GM23338 (cell line): ENCODE measurements at regions not wholly inside any gene's neighbourhood (a gene's known extent, or its start where the extent isn't known, plus 50 kb on each side); places are given as distances from the start of the nearest gene placed in this dataset.

Source experiments
- ATAC-seq: fragments of 200-7000 bp; cut with Tn5 transposase; 3 replicates; pipeline ENCODE4 v1.9.1; 2020
- DNase-seq: peaks from one replicate; pipeline ENCODE4 v3.0.0-alpha.2; 2015; ENCODE audit warnings: low spot score
- H2AFZ ChIP-seq: fragments of 200-600 bp; sonication (generic); 2 replicates; pipeline ENCODE4 v1.8.0; 2016; ENCODE audit warnings: antibody characterized with exemption, mild to moderate bottlenecking, moderate library complexity
- H3F3A ChIP-seq: fragments of 200-600 bp; sonication (generic); replicated peaks from 2 replicates; pipeline ENCODE4 v1.8.0; 2017; ENCODE audit warnings: antibody characterized with exemption, mixed run types, low read depth
- H3K27ac ChIP-seq: fragments of 200-600 bp; sonication (generic); 2 replicates; pipeline ENCODE4 v1.6.1; 2016; ENCODE audit warnings: low read depth
- H3K27me3 ChIP-seq: fragments of 200-600 bp; sonication (generic); 2 replicates; pipeline ENCODE4 v1.8.0; 2016; ENCODE audit warnings: mild to moderate bottlenecking, mixed run types, moderate library complexity; ENCODE audit not compliant: insufficient read depth
- H3K36me3 ChIP-seq: fragments of 200-600 bp; sonication (generic); 2 replicates; pipeline ENCODE4 v1.8.0; 2016; ENCODE audit warnings: mild to moderate bottlenecking; ENCODE audit not compliant: insufficient read depth
- H3K4me1 ChIP-seq: fragments of 200-600 bp; sonication (generic); 2 replicates; pipeline ENCODE4 v1.8.0; 2016; ENCODE audit warnings: mild to moderate bottlenecking, moderate library complexity; ENCODE audit not compliant: insufficient read depth
- H3K4me2 ChIP-seq: fragments of 200-600 bp; sonication (generic); 2 replicates; pipeline ENCODE4 v1.7.1; 2017; ENCODE audit warnings: mixed run types
- H3K4me3 ChIP-seq: fragments of 200-600 bp; sonication (generic); 2 replicates; pipeline ENCODE4 v1.6.1; 2016; ENCODE audit warnings: mixed run types
- H3K79me2 ChIP-seq: fragments of 200-600 bp; sonication (generic); replicated peaks from 2 replicates; pipeline ENCODE4 v1.8.0; 2017; ENCODE audit warnings: mild to moderate bottlenecking; ENCODE audit not compliant: insufficient read depth
- H3K9me2 ChIP-seq: fragments of 200-600 bp; sonication (generic); 2 replicates; pipeline ENCODE4 v1.8.0; 2017; ENCODE audit not compliant: insufficient read depth
- H4K20me1 ChIP-seq: fragments of 200-600 bp; sonication (generic); replicated peaks from 2 replicates; pipeline ENCODE4 v1.8.0; 2017; ENCODE audit warnings: mild to moderate bottlenecking; ENCODE audit not compliant: insufficient read depth
- H3K27ac Mint-ChIP-seq: 2 replicates; pipeline ENCODE4 v1.8.0; 2020; ENCODE audit warnings: inconsistent platforms, mild to moderate bottlenecking, moderate library complexity, mixed read lengths
- H3K27me3 Mint-ChIP-seq: 3 replicates; pipeline ENCODE4 v1.8.0; 2022; ENCODE audit warnings: low read depth, mild to moderate bottlenecking, moderate library complexity, mixed read lengths, inconsistent platforms; ENCODE audit not compliant: insufficient read depth, poor library complexity
- H3K36me3 Mint-ChIP-seq: 3 replicates; pipeline ENCODE4 v1.8.0; 2021; ENCODE audit warnings: low read depth, mild to moderate bottlenecking, inconsistent platforms, moderate library complexity, mixed read lengths
- H3K4me1 Mint-ChIP-seq: 3 replicates; pipeline ENCODE4 v1.8.0; 2020; ENCODE audit warnings: mild to moderate bottlenecking, inconsistent platforms, mixed read lengths
- H3K4me3 Mint-ChIP-seq: 3 replicates; pipeline ENCODE4 v1.8.0; 2021; ENCODE audit warnings: moderate library complexity, mild to moderate bottlenecking, inconsistent platforms, mixed read lengths
- H3K9me3 Mint-ChIP-seq: 3 replicates; pipeline ENCODE4 v1.8.0; 2020; ENCODE audit warnings: moderate library complexity, mild to moderate bottlenecking, inconsistent platforms, mixed read lengths
- CREB1 ChIP-seq: fragments of 250-450 bp; sonication (Bioruptor Pico); IDR thresholded peaks from 2 replicates; pipeline ENCODE4 v1.5.0; 2020; ENCODE audit warnings: low read depth, mild to moderate bottlenecking, moderate library complexity
- JUNB ChIP-seq: IDR thresholded peaks from one replicate; pipeline ENCODE4 v1.6.1; 2016; ENCODE audit warnings: antibody characterized with exemption; ENCODE audit not compliant: unreplicated experiment
- POLR2AphosphoS5 ChIP-seq: IDR thresholded peaks from 2 replicates; pipeline ENCODE4 v1.6.1; 2016; ENCODE audit warnings: antibody characterized with exemption, low read depth
- ZNF331 ChIP-seq: fragments of 250-450 bp; sonication (Bioruptor Pico); IDR thresholded peaks from 2 replicates; pipeline ENCODE4 v1.5.0; 2020; ENCODE audit warnings: low read depth, mild to moderate bottlenecking, moderate library complexity
- ZNF462 ChIP-seq: fragments of 250-450 bp; sonication (Bioruptor Pico); IDR thresholded peaks from 2 replicates; pipeline ENCODE4 v1.5.0; 2020; ENCODE audit warnings: mild to moderate bottlenecking, moderate library complexity
- TF ChIP-seq, protein P1 (sequence below): IDR thresholded peaks from 2 replicates; pipeline ENCODE4 v1.6.1; 2016; ENCODE audit warnings: antibody characterized with exemption
- TF ChIP-seq, protein P2 (sequence below): IDR thresholded peaks from one replicate; pipeline ENCODE4 v1.6.1; 2018; ENCODE audit warnings: antibody characterized with exemption; ENCODE audit not compliant: unreplicated experiment

GRCh38 chr11:79940974-79941735, 500.3 kb upstream of the TENM4 start:
- H3K4me1 Mint-ChIP-seq: peaks cover 20% of the 10 kb centered on the region
- H3K27me3 ChIP-seq: no peaks in the 10 kb centered on the region
- no peak overlapping the region for H2AFZ ChIP-seq
- no peaks in the 10 kb centered on the region for H3K9me2 ChIP-seq
- no peak for TF ChIP-seq ZNF462
- TF ChIP-seq, protein P1, sequence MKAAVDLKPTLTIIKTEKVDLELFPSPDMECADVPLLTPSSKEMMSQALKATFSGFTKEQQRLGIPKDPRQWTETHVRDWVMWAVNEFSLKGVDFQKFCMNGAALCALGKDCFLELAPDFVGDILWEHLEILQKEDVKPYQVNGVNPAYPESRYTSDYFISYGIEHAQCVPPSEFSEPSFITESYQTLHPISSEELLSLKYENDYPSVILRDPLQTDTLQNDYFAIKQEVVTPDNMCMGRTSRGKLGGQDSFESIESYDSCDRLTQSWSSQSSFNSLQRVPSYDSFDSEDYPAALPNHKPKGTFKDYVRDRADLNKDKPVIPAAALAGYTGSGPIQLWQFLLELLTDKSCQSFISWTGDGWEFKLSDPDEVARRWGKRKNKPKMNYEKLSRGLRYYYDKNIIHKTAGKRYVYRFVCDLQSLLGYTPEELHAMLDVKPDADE: no peak
- TF ChIP-seq ZNF331 (CRISPR knock-in tag): no peak
- no peak for TF ChIP-seq CREB1 (CRISPR knock-in tag)
- TF ChIP-seq, protein P2, sequence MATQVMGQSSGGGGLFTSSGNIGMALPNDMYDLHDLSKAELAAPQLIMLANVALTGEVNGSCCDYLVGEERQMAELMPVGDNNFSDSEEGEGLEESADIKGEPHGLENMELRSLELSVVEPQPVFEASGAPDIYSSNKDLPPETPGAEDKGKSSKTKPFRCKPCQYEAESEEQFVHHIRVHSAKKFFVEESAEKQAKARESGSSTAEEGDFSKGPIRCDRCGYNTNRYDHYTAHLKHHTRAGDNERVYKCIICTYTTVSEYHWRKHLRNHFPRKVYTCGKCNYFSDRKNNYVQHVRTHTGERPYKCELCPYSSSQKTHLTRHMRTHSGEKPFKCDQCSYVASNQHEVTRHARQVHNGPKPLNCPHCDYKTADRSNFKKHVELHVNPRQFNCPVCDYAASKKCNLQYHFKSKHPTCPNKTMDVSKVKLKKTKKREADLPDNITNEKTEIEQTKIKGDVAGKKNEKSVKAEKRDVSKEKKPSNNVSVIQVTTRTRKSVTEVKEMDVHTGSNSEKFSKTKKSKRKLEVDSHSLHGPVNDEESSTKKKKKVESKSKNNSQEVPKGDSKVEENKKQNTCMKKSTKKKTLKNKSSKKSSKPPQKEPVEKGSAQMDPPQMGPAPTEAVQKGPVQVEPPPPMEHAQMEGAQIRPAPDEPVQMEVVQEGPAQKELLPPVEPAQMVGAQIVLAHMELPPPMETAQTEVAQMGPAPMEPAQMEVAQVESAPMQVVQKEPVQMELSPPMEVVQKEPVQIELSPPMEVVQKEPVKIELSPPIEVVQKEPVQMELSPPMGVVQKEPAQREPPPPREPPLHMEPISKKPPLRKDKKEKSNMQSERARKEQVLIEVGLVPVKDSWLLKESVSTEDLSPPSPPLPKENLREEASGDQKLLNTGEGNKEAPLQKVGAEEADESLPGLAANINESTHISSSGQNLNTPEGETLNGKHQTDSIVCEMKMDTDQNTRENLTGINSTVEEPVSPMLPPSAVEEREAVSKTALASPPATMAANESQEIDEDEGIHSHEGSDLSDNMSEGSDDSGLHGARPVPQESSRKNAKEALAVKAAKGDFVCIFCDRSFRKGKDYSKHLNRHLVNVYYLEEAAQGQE: no peak
- TF ChIP-seq POLR2AphosphoS5: no peak
- no peak for TF ChIP-seq JUNB
- H3K4me3 ChIP-seq: no peak overlapping the region
- H3K79me2 ChIP-seq: no peaks in the 10 kb centered on the region
- no peak overlapping the region for H3K4me2 ChIP-seq
- H3K27ac Mint-ChIP-seq: no peak overlapping the region
- no peak for DNase-seq
- H3K27ac ChIP-seq: no peak overlapping the region
- H3F3A ChIP-seq: no peaks in the 10 kb centered on the region
- no peaks in the 10 kb centered on the region for H3K9me3 Mint-ChIP-seq
- no peaks in the 10 kb centered on the region for H4K20me1 ChIP-seq
- no peak for ATAC-seq
- H3K27me3 Mint-ChIP-seq: no peaks in the 10 kb centered on the region
- H3K36me3 Mint-ChIP-seq: no peaks in the 10 kb centered on the region
- H3K4me1 ChIP-seq: peaks cover 9% of the 10 kb centered on the region
- no peak overlapping the region for H3K4me3 Mint-ChIP-seq
- no peaks in the 10 kb centered on the region for H3K36me3 ChIP-seq
